IPS-11a (cell line): ENCODE measurements at regions not wholly inside any gene's neighbourhood (a gene's known extent, or its start where the extent isn't known, plus 50 kb on each side); places are given as distances from the start of the nearest gene placed in this dataset.

Experiments used
- H3K4me3 ChIP-seq: one replicate; pipeline ENCODE4 v1.5.1; 2013; ENCODE audit warnings: low read depth, low read length, control low read depth

- no peak overlapping the region for H3K4me3 ChIP-seq
Observed at GRCh38 chr16:6687593-6687992, 645.1 kb upstream of the RBFOX1 start.

- no peak overlapping the region for H3K4me3 ChIP-seq
Observed at GRCh38 chr16:6684076-6684673, 648.5 kb upstream of the RBFOX1 start.

- no peak overlapping the region for H3K4me3 ChIP-seq
Observed at GRCh38 chr16:6682142-6682811, 650.4 kb upstream of the RBFOX1 start.

- H3K4me3 ChIP-seq = no peak overlapping the region
Observed at GRCh38 chr16:6678586-6678985, 654.1 kb upstream of the RBFOX1 start.

- no peak overlapping the region for H3K4me3 ChIP-seq
Observed at GRCh38 chr16:6674071-6674470, 658.6 kb upstream of the RBFOX1 start.

- no peak overlapping the region for H3K4me3 ChIP-seq
Observed at GRCh38 chr16:6672507-6672906, 660.1 kb upstream of the RBFOX1 start.

GRCh38 chr16:6667393-6667792 is 665.3 kb upstream of the RBFOX1 start:
- H3K4me3 ChIP-seq = no peak overlapping the region

GRCh38 chr16:6665126-6665525 is 667.5 kb upstream of the RBFOX1 start:
- no peak overlapping the region for H3K4me3 ChIP-seq

- H3K4me3 ChIP-seq = no peak overlapping the region
Observed at GRCh38 chr16:6663668-6664067, 669.0 kb upstream of the RBFOX1 start.

GRCh38 chr16:6656760-6657159 is 675.9 kb upstream of the RBFOX1 start:
- H3K4me3 ChIP-seq = no peak overlapping the region

GRCh38 chr16:6646891-6647290 is 685.8 kb upstream of the RBFOX1 start:
- no peak overlapping the region for H3K4me3 ChIP-seq

- H3K4me3 ChIP-seq = no peak overlapping the region
Observed at GRCh38 chr16:6645768-6646568, 686.7 kb upstream of the RBFOX1 start.

- H3K4me3 ChIP-seq = no peak overlapping the region
Observed at GRCh38 chr16:6644916-6645315, 687.7 kb upstream of the RBFOX1 start.

GRCh38 chr16:6643080-6643686 is 689.5 kb upstream of the RBFOX1 start:
- H3K4me3 ChIP-seq = no peak overlapping the region

GRCh38 chr16:6642271-6642670 is 690.4 kb upstream of the RBFOX1 start:
- peak overlapping the region; percentile 10 for H3K4me3 ChIP-seq

- H3K4me3 ChIP-seq = no peak overlapping the region
Observed at GRCh38 chr16:6641091-6641490, 691.6 kb upstream of the RBFOX1 start.

- H3K4me3 ChIP-seq = no peak overlapping the region
Observed at GRCh38 chr16:6636457-6636856, 696.2 kb upstream of the RBFOX1 start.

- H3K4me3 ChIP-seq = no peak overlapping the region
Observed at GRCh38 chr16:6634151-6634550, 698.5 kb upstream of the RBFOX1 start.

GRCh38 chr16:6633456-6633855 is 699.2 kb upstream of the RBFOX1 start:
- H3K4me3 ChIP-seq = no peak overlapping the region

GRCh38 chr16:6629110-6629509 is 703.5 kb upstream of the RBFOX1 start:
- no peak overlapping the region for H3K4me3 ChIP-seq

- H3K4me3 ChIP-seq = no peak overlapping the region
Observed at GRCh38 chr16:6625606-6626005, 707.0 kb upstream of the RBFOX1 start.

GRCh38 chr16:6618874-6619273 is 713.8 kb upstream of the RBFOX1 start:
- no peak overlapping the region for H3K4me3 ChIP-seq
